ENCODE measurements at regions not wholly inside any gene's neighbourhood (a gene's known extent, or its start where the extent isn't known, plus 50 kb on each side); places are given as distances from the start of the nearest gene placed in this dataset.

DNA sequence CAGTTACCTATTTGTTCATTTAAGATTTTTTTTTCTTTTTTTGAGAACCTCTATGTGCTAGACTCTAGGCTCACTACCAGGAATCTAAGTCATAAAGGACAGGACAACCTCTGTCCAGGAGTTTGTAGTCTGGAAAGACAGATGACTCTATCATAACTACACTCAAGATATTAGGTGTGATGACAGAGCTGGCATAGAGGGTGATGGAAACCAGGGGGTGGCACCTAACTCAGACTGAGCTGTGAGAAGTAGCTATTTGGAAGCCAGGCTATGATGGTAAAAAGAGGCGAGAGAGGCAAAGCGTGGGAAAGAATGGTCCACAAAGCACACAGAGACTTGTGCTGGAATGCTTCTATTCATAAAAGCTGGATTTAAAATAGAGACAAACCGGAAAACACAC, 372.3 kb downstream of the SEC14L1 start:
- in situ Hi-C loops (cut with HindIII; ENCODE audit: extremely low pct_ligation_motif_present, low pct_unique_long_range_greater_than_20kb) (no loop called here), intact Hi-C loops (cut with micrococcal nuclease; ENCODE audit: unreplicated experiment) (no loop called here)
- ChIA-PET CTCF (ENCODE audit: low intra/inter-chr PET ratio, low total read pairs) (no interaction called here), POLR2A (interaction anchor here (1.9 to 2.2 kb wide), 2 partner anchors 61 to 226 kb away, joined by 7 read pairs; no protein-coding TSS in a partner anchor)
- H3K36me3 ChIP-seq (replicated peaks in 1 of 2; ENCODE audit: control insufficient read depth in 1 of 2, insufficient read depth in 2 of 2, low read length in 2 of 2) = no peaks in the 10 kb centered on the region
- DNase-seq (ENCODE audit: low spot score) = no peak
- no peak overlapping the region for H2AFZ ChIP-seq (ENCODE audit: low read length)
- no TSS peak for BruUV-seq (replicated peaks)
- peak overlapping the region; percentile 65 for H3K9ac ChIP-seq (ENCODE audit: insufficient read depth, low read depth, low read length)
- peaks cover 71% of the 10 kb centered on the region for H3K4me1 ChIP-seq (ENCODE audit: insufficient read depth, low read length)
- H3K4me3 ChIP-seq (replicated peaks in 1 of 3; ENCODE audit: insufficient read depth in 1 of 3, low read depth in 2 of 3, low read length in 3 of 3) = peak overlapping the region in 1 of 3 experiments; percentile 29; a peak in 3 of 6 replicates
- ATAC-seq = no peak
- FAIRE-seq = no peak
- H3K79me2 ChIP-seq (ENCODE audit: insufficient read depth, low read length) = no peaks in the 10 kb centered on the region
- H4K20me1 ChIP-seq (ENCODE audit: insufficient read depth, low read length) = no peaks in the 10 kb centered on the region
- H3K27ac ChIP-seq (ENCODE audit: extremely low read length, insufficient read depth, low read length) = peak overlapping the region; percentile 81
- 94% methylated on average over 3 of the region's 3 CpGs for WGBS (ENCODE audit: low lambda C conversion rate)
- peaks cover 7% of the 10 kb centered on the region; the same call in 1 of the 2 replicates for H3K9me3 ChIP-seq (ENCODE audit: low read length)
- H3K27me3 ChIP-seq (ENCODE audit: control insufficient read depth in 1 of 2, insufficient read depth in 2 of 2, low read length in 2 of 2) = no peaks in the 10 kb centered on the region
- TF ChIP-seq ZBTB1 (CRISPR knock-in tag; IDR thresholded peaks at IDR 0.05; ENCODE audit: borderline replicate concordance) (no peak), ZNF724P (CRISPR knock-in tag; IDR thresholded peaks at IDR 0.05; ENCODE audit: borderline replicate concordance) (no peak), ATF1 (CRISPR knock-in tag; IDR thresholded peaks at IDR 0.05) (no peak), ZNF615 (CRISPR knock-in tag; IDR thresholded peaks at IDR 0.05; ENCODE audit: borderline replicate concordance) (no peak), ZNF10 (CRISPR knock-in tag; IDR thresholded peaks at IDR 0.05; ENCODE audit: borderline replicate concordance, low read depth) (no peak), SOX13 (IDR thresholded peaks at IDR 0.05) (no peak), SOX13 (CRISPR knock-in tag; conservative IDR thresholded peaks at IDR 0.05 in 1 of 2, IDR thresholded peaks at IDR 0.05 in 1 of 2) (no peak), XRCC5 (optimal IDR thresholded peaks at IDR 0.05; ENCODE audit: low read length) (no peak), IRF2 (CRISPR knock-in tag; IDR thresholded peaks at IDR 0.05) (no peak)
- TF ChIP-seq, protein P1, sequence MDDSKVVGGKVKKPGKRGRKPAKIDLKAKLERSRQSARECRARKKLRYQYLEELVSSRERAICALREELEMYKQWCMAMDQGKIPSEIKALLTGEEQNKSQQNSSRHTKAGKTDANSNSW (CRISPR knock-in tag; IDR thresholded peaks at IDR 0.05; ENCODE audit: borderline replicate concordance) = no peak
- TF ChIP-seq, protein P2, sequence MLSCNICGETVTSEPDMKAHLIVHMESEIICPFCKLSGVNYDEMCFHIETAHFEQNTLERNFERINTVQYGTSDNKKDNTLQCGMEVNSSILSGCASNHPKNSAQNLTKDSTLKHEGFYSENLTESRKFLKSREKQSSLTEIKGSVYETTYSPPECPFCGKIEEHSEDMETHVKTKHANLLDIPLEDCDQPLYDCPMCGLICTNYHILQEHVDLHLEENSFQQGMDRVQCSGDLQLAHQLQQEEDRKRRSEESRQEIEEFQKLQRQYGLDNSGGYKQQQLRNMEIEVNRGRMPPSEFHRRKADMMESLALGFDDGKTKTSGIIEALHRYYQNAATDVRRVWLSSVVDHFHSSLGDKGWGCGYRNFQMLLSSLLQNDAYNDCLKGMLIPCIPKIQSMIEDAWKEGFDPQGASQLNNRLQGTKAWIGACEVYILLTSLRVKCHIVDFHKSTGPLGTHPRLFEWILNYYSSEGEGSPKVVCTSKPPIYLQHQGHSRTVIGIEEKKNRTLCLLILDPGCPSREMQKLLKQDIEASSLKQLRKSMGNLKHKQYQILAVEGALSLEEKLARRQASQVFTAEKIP (CRISPR knock-in tag; IDR thresholded peaks at IDR 0.05; ENCODE audit: borderline replicate concordance) = no peak
- TF ChIP-seq, protein P3, sequence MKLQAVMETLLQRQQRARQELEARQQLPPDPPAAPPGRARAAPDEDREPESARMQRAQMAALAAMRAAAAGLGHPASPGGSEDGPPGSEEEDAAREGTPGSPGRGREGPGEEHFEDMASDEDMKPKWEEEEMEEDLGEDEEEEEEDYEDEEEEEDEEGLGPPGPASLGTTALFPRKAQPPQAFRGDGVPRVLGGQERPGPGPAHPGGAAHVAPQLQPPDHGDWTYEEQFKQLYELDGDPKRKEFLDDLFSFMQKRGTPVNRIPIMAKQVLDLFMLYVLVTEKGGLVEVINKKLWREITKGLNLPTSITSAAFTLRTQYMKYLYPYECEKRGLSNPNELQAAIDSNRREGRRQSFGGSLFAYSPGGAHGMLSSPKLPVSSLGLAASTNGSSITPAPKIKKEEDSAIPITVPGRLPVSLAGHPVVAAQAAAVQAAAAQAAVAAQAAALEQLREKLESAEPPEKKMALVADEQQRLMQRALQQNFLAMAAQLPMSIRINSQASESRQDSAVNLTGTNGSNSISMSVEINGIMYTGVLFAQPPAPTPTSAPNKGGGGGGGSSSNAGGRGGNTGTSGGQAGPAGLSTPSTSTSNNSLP (IDR thresholded peaks at IDR 0.05; ENCODE audit: low read depth, low read length) = no peak
- TF ChIP-seq, protein P4, sequence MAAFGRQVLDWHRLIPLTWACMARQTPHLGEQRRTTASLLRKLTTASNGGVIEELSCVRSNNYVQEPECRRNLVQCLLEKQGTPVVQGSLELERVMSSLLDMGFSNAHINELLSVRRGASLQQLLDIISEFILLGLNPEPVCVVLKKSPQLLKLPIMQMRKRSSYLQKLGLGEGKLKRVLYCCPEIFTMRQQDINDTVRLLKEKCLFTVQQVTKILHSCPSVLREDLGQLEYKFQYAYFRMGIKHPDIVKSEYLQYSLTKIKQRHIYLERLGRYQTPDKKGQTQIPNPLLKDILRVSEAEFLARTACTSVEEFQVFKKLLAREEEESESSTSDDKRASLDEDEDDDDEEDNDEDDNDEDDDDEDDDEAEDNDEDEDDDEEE (CRISPR knock-in tag; IDR thresholded peaks at IDR 0.05) = no peak
- peak overlapping the region; percentile 76 for H3K4me2 ChIP-seq (ENCODE audit: low read depth, low read length)

Measured in HepG2 (cell line).